SK-N-SH (cell line): ENCODE measurements at regions not wholly inside any gene's neighbourhood (a gene's known extent, or its start where the extent isn't known, plus 50 kb on each side); places are given as distances from the start of the nearest gene placed in this dataset.

ENCODE experiments used
- EP300 ChIP-seq, 2 experiments: IDR thresholded peaks; 2 replicates each; pipeline versions ENCODE4 v1.4.0 to v1.6.1; 2012; ENCODE audit warnings: borderline replicate concordance in 1 of 2, low read depth in 1 of 2, low read length in 1 of 2
- FOSL2 ChIP-seq: IDR thresholded peaks from 2 replicates; pipeline ENCODE4 v1.4.0; 2012; ENCODE audit warnings: low read depth, mild to moderate bottlenecking, moderate library complexity, borderline replicate concordance
- GABPA ChIP-seq: IDR thresholded peaks from 2 replicates; pipeline ENCODE4 v1.4.0; 2012; ENCODE audit warnings: low read depth, mild to moderate bottlenecking
- GATA2 ChIP-seq: sonication (generic); formaldehyde crosslinking; IDR thresholded peaks from 2 replicates; pipeline ENCODE4 v1.5.0; 2020; ENCODE audit warnings: mild to moderate bottlenecking, missing genetic modification reagents
- MXI1 ChIP-seq: IDR thresholded peaks from 2 replicates; pipeline ENCODE4 v1.6.1; 2012; ENCODE audit warnings: mild to moderate bottlenecking, low read depth, low read length, improper control_type of control experiment
- POLR2AphosphoS5 ChIP-seq: IDR thresholded peaks from 2 replicates; pipeline ENCODE4 v1.6.1; 2012; ENCODE audit warnings: low read depth, low read length
- RFX5 ChIP-seq: IDR thresholded peaks from 2 replicates; pipeline ENCODE4 v1.6.1; 2012; ENCODE audit warnings: mild to moderate bottlenecking, improper control_type of control experiment, low read length
- SIN3A ChIP-seq: IDR thresholded peaks from 2 replicates; pipeline ENCODE4 v1.6.1; 2012; ENCODE audit warnings: low read depth, mild to moderate bottlenecking, low read length, moderate library complexity, borderline replicate concordance
- SMC3 ChIP-seq: IDR thresholded peaks from 2 replicates; pipeline ENCODE4 v1.6.1; 2012; ENCODE audit warnings: low read depth, low read length, improper control_type of control experiment
- YY1 ChIP-seq: IDR thresholded peaks from 2 replicates; pipeline ENCODE4 v1.4.0; 2012; ENCODE audit warnings: low read depth, mild to moderate bottlenecking
- TF ChIP-seq, protein P1 (sequence below): IDR thresholded peaks from 2 replicates; pipeline ENCODE4 v1.4.0; 2012; ENCODE audit warnings: low read depth
- TF ChIP-seq, protein P2 (sequence below): fragments of 200-600 bp; sonication (generic); IDR thresholded peaks from 2 replicates; pipeline ENCODE4 v1.6.1; 2017; ENCODE audit warnings: antibody characterized with exemption, mild to moderate bottlenecking, moderate library complexity
- TF ChIP-seq, protein P3 (sequence below): IDR thresholded peaks from 2 replicates; pipeline ENCODE4 v1.4.0; 2012; ENCODE audit warnings: low read depth, borderline replicate concordance

DNA sequence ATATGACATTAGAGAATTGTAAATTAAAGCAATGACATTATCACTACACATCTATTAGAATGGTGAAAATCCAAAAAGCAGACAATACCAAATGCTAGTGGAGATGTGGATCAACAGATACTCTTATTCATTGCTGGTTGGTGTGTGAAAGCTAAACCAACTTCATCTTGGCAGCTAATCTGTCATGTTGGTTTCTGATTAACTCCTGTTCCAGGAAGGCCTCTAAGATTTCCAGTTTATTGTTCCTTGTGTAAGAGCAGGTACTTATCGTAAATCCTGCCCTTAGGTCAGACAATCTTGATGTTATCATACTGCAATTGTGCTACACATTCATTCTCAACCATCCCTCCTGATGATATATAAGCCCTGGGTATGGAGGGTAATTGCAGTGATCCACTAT, 809.0 kb upstream of the DIAPH2 start:
- TF ChIP-seq, protein P1, sequence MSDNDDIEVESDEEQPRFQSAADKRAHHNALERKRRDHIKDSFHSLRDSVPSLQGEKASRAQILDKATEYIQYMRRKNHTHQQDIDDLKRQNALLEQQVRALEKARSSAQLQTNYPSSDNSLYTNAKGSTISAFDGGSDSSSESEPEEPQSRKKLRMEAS, result no peak
- TF ChIP-seq FOSL2 (no peak), SMC3 (no peak), GABPA (no peak), GATA2 (CRISPR knock-in tag) (no peak), RFX5 (no peak), EP300 (IDR thresholded peaks at IDR 0.05; ENCODE audit: borderline replicate concordance in 1 of 2, low read depth in 1 of 2, low read length in 1 of 2) (no peak), SIN3A (no peak), POLR2AphosphoS5 (no peak), YY1 (no peak), MXI1 (no peak)
- TF ChIP-seq, protein P2, sequence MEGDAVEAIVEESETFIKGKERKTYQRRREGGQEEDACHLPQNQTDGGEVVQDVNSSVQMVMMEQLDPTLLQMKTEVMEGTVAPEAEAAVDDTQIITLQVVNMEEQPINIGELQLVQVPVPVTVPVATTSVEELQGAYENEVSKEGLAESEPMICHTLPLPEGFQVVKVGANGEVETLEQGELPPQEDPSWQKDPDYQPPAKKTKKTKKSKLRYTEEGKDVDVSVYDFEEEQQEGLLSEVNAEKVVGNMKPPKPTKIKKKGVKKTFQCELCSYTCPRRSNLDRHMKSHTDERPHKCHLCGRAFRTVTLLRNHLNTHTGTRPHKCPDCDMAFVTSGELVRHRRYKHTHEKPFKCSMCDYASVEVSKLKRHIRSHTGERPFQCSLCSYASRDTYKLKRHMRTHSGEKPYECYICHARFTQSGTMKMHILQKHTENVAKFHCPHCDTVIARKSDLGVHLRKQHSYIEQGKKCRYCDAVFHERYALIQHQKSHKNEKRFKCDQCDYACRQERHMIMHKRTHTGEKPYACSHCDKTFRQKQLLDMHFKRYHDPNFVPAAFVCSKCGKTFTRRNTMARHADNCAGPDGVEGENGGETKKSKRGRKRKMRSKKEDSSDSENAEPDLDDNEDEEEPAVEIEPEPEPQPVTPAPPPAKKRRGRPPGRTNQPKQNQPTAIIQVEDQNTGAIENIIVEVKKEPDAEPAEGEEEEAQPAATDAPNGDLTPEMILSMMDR, result no peak
- TF ChIP-seq, protein P3, sequence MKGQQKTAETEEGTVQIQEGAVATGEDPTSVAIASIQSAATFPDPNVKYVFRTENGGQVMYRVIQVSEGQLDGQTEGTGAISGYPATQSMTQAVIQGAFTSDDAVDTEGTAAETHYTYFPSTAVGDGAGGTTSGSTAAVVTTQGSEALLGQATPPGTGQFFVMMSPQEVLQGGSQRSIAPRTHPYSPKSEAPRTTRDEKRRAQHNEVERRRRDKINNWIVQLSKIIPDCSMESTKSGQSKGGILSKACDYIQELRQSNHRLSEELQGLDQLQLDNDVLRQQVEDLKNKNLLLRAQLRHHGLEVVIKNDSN, result no peak
